MM.1S (cell line): ENCODE measurements at regions not wholly inside any gene's neighbourhood (a gene's known extent, or its start where the extent isn't known, plus 50 kb on each side); places are given as distances from the start of the nearest gene placed in this dataset.

Experiments used
- DNase-seq: peaks from one replicate; pipeline ENCODE4 v3.0.0-alpha.2; 2015
- H2AFZ ChIP-seq: fragments of 300-600 bp; sonication (generic); 2 replicates; pipeline ENCODE4 v1.6.0; 2016; ENCODE audit warnings: antibody characterized with exemption, low read length
- H3F3A ChIP-seq: fragments of 300-600 bp; sonication (generic); 2 replicates; pipeline ENCODE4 v1.6.1; 2016; ENCODE audit warnings: mild to moderate bottlenecking, antibody characterized with exemption, low read length, moderate library complexity, mixed read lengths; ENCODE audit not compliant: insufficient read depth
- H3K27ac ChIP-seq: fragments of 300-600 bp; sonication (generic); 2 replicates; pipeline ENCODE4 v1.5.1; 2016; ENCODE audit warnings: mild to moderate bottlenecking, low read length
- H3K27me3 ChIP-seq: fragments of 300-600 bp; sonication (generic); replicated peaks from 2 replicates; pipeline ENCODE4 v1.6.0; 2016; ENCODE audit warnings: low read length; ENCODE audit not compliant: insufficient read depth
- H3K36me3 ChIP-seq: fragments of 300-600 bp; sonication (generic); replicated peaks from 2 replicates; pipeline ENCODE4 v1.6.1; 2016; ENCODE audit warnings: mild to moderate bottlenecking, low read length, mixed read lengths; ENCODE audit not compliant: insufficient read depth
- H3K4me1 ChIP-seq: fragments of 300-600 bp; sonication (generic); 2 replicates; pipeline ENCODE4 v1.6.1; 2016; ENCODE audit warnings: low read length, mixed read lengths
- H3K4me2 ChIP-seq: fragments of 300-600 bp; sonication (generic); 2 replicates; pipeline ENCODE4 v1.6.0; 2016; ENCODE audit warnings: low read depth, low read length
- H3K4me3 ChIP-seq: fragments of 300-600 bp; sonication (generic); 2 replicates; pipeline ENCODE4 v1.5.1; 2016; ENCODE audit warnings: low read length, mixed read lengths
- H3K79me2 ChIP-seq: fragments of 300-600 bp; sonication (generic); 2 replicates; pipeline ENCODE4 v1.6.1; 2016; ENCODE audit warnings: mixed run types, low read length, mixed read lengths
- H3K9ac ChIP-seq: fragments of 300-600 bp; sonication (generic); 2 replicates; pipeline ENCODE4 v1.6.1; 2016; ENCODE audit warnings: low read length, mixed read lengths
- H3K9me2 ChIP-seq: fragments of 300-600 bp; sonication (generic); replicated peaks from 2 replicates; pipeline ENCODE4 v1.6.1; 2016; ENCODE audit warnings: mild to moderate bottlenecking, low read length, mixed read lengths; ENCODE audit not compliant: insufficient read depth
- H3K9me3 ChIP-seq: fragments of 300-600 bp; sonication (generic); replicated peaks from 2 replicates; pipeline ENCODE4 v1.6.1; 2016; ENCODE audit warnings: mild to moderate bottlenecking, low read length, mixed read lengths; ENCODE audit not compliant: insufficient read depth
- H4K20me1 ChIP-seq: fragments of 300-600 bp; sonication (generic); 2 replicates; pipeline ENCODE4 v1.6.1; 2016; ENCODE audit warnings: mild to moderate bottlenecking, low read length, moderate library complexity, mixed read lengths; ENCODE audit not compliant: insufficient read depth
- EZH2 ChIP-seq: fragments of 300-600 bp; sonication (generic); optimal IDR thresholded peaks from 2 replicates; pipeline ENCODE3; 2017; ENCODE audit warnings: low read depth, mild to moderate bottlenecking, antibody characterized with exemption, low read length, mixed read lengths
- EZH2phosphoT487 ChIP-seq: fragments of 300-600 bp; sonication (generic); IDR thresholded peaks from 2 replicates; pipeline ENCODE4 v1.6.1; 2018; ENCODE audit warnings: antibody characterized with exemption, low read length
- TF ChIP-seq, protein P1 (sequence below): fragments of 300-600 bp; sonication (generic); IDR thresholded peaks from 2 replicates; pipeline ENCODE4 v1.5.1; 2016; ENCODE audit warnings: antibody characterized with exemption, low read length, mixed read lengths

DNA sequence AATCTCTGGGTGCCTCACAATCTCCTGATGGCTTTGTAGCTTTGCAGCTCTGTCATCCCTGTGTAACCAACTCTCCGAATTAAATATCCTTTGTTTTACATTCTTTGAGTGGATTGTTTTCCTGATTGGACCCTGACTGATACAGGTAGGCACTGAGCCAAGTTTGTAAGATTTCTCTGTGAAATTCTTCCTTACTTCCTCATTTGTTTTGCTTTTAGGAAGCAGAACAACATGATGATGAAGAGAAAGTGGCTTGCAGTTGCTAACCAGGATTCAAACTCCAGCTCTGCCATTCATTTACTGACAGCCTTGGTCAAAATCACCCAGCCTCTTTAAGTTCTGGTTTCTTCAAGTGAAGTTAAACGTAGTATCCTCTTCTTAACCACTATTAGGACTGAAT is 452.3 kb downstream of the OMA1 start:
- Histone ChIP-seq H3K79me2 (no peaks in the 10 kb centered on the region), H3K9me3 (no peaks in the 10 kb centered on the region), H3K9me2 (no peaks in the 10 kb centered on the region), H3K9ac (no peak overlapping the region), H3K4me1 (no peaks in the 10 kb centered on the region), H4K20me1 (no peaks in the 10 kb centered on the region), H3K27me3 (no peaks in the 10 kb centered on the region), H3K27ac (no peak overlapping the region), H3K36me3 (no peaks in the 10 kb centered on the region), H2AFZ (no peak overlapping the region), H3K4me3 (no peak overlapping the region), H3F3A (no peaks in the 10 kb centered on the region), H3K4me2 (no peak overlapping the region)
- no peak for DNase-seq
- TF ChIP-seq EZH2phosphoT487 = no peak
- no peak for TF ChIP-seq EZH2
- TF ChIP-seq, protein P1, sequence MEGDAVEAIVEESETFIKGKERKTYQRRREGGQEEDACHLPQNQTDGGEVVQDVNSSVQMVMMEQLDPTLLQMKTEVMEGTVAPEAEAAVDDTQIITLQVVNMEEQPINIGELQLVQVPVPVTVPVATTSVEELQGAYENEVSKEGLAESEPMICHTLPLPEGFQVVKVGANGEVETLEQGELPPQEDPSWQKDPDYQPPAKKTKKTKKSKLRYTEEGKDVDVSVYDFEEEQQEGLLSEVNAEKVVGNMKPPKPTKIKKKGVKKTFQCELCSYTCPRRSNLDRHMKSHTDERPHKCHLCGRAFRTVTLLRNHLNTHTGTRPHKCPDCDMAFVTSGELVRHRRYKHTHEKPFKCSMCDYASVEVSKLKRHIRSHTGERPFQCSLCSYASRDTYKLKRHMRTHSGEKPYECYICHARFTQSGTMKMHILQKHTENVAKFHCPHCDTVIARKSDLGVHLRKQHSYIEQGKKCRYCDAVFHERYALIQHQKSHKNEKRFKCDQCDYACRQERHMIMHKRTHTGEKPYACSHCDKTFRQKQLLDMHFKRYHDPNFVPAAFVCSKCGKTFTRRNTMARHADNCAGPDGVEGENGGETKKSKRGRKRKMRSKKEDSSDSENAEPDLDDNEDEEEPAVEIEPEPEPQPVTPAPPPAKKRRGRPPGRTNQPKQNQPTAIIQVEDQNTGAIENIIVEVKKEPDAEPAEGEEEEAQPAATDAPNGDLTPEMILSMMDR = no peak

DNA sequence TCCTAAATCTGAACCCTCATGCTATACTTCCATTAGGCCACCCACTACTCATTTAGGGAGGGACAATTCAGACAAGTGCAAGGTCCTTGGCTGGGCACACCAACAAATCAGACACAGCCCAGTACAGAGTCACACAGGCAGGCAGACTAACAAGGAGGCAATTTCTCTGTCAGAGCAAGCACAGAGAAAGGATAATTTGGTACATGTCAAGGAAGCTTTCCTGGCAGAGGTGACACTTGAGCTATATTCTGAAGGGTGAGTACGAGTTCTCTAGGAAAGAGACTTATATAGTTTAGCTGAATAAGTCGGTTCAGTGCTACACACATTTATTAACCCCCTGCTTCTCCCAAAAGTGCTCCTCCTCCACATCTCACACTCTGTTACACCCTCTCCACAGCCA is 455.9 kb downstream of the OMA1 start:
- no peaks in the 10 kb centered on the region for H3F3A ChIP-seq
- TF ChIP-seq EZH2phosphoT487 (no peak), EZH2 (no peak)
- TF ChIP-seq, protein P1 = no peak
- no peaks in the 10 kb centered on the region for H3K9me2 ChIP-seq
- no peak overlapping the region for H3K4me3 ChIP-seq
- no peak overlapping the region for H3K4me2 ChIP-seq
- H3K36me3 ChIP-seq = no peaks in the 10 kb centered on the region
- H3K27ac ChIP-seq = no peak overlapping the region
- H3K4me1 ChIP-seq = no peaks in the 10 kb centered on the region
- H3K27me3 ChIP-seq = no peaks in the 10 kb centered on the region
- no peaks in the 10 kb centered on the region for H4K20me1 ChIP-seq
- H3K9ac ChIP-seq = no peak overlapping the region
- H3K79me2 ChIP-seq = no peaks in the 10 kb centered on the region
- H2AFZ ChIP-seq = no peak overlapping the region
- no peak for DNase-seq
- no peaks in the 10 kb centered on the region for H3K9me3 ChIP-seq

DNA sequence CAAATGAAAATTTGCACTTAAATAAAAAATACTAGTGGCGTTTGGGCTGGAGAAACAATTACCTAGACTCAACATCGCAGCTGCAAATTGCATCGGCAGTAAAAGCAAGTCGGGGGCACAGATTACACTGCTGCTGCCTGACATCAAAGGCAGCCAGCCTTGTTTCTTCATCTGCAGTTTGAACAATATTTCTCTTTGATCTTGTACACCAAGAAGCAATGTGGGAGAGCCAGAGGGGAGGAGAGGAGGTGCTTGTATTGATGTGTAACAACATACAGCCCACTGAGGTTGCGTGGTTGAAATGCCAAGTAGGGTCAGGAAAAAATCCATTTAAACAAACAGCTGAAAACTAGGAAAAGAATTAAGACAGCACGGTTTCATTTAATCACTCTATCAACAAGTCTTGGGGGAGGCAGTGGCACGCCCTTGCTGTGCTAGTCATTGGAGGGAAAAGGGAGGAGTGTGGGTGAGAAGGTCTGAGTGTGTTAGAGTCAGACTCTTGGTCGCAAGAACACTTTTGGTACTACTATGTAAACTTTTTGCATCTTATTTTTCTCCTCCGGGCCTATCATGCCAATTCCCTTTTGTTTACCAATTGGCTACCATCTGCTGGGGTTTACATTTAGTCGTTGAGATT is 456.5 kb downstream of the OMA1 start:
- Histone ChIP-seq H2AFZ (no peak overlapping the region), H4K20me1 (no peaks in the 10 kb centered on the region), H3F3A (no peaks in the 10 kb centered on the region), H3K9me2 (no peaks in the 10 kb centered on the region), H3K36me3 (no peaks in the 10 kb centered on the region), H3K9ac (no peak overlapping the region), H3K4me1 (no peaks in the 10 kb centered on the region), H3K27ac (no peak overlapping the region), H3K27me3 (no peaks in the 10 kb centered on the region), H3K79me2 (no peaks in the 10 kb centered on the region), H3K9me3 (no peaks in the 10 kb centered on the region), H3K4me3 (no peak overlapping the region), H3K4me2 (no peak overlapping the region)
- no peak for DNase-seq
- TF ChIP-seq EZH2phosphoT487 = no peak
- no peak for TF ChIP-seq EZH2
- TF ChIP-seq, protein P1 = no peak
